Heart left ventricle (tissue), 16 donors: ENCODE measurements at regions not wholly inside any gene's neighbourhood (a gene's known extent, or its start where the extent isn't known, plus 50 kb on each side); places are given as distances from the start of the nearest gene placed in this dataset.

Experiments
- ATAC-seq, 4 donors: fragments of 200-7000 bp; cut with Tn5 transposase; one replicate each; pipeline ENCODE4 v1.9.1; 2020 to 2022; ENCODE audit warnings: moderate library complexity in 4 of 4, mild to moderate bottlenecking in 3 of 4, moderate number of reproducible peaks in 1 of 4
- DNase-seq, 5 donors: peaks; one replicate each; pipeline ENCODE4 v3.0.0-alpha.2; 2020
- H3K27ac ChIP-seq, 12 donors: fragments of 200-600 bp; sonication (generic) in 4 of 12; one replicate each; pipeline versions ENCODE4 v1.5.0 to v1.8.0; 2016 to 2022; ENCODE audit warnings: mild to moderate bottlenecking in 2 of 12
- H3K27me3 ChIP-seq, 9 donors: fragments of 200-600 bp; sonication (generic) in 2 of 9; one replicate each; pipeline versions ENCODE4 v1.5.1 to v1.8.0; 2016 to 2022; ENCODE audit warnings: mild to moderate bottlenecking in 3 of 9
- H3K36me3 ChIP-seq, 9 donors: fragments of 200-600 bp; sonication (generic) in 2 of 9; one replicate each; pipeline versions ENCODE4 v1.5.0 to v1.8.0; 2018 to 2022; ENCODE audit warnings: mild to moderate bottlenecking in 2 of 9
- H3K4me1 ChIP-seq, 12 donors: fragments of 200-600 bp; sonication (generic) in 4 of 12; one replicate each; pipeline versions ENCODE4 v1.5.0 to v1.8.0; 2016 to 2022; ENCODE audit warnings: mild to moderate bottlenecking in 3 of 12
- H3K4me3 ChIP-seq, 12 donors: fragments of 200-600 bp; sonication (generic) in 4 of 12; one replicate each; pipeline versions ENCODE4 v1.5.0 to v1.8.0; 2017 to 2022; ENCODE audit warnings: mild to moderate bottlenecking in 9 of 12, moderate library complexity in 4 of 12
- H3K9me3 ChIP-seq, 12 donors: fragments of 200-600 bp; sonication (generic) in 4 of 12; one replicate each; pipeline versions ENCODE4 v1.5.0 to v1.8.0; 2016 to 2022; ENCODE audit warnings: mild to moderate bottlenecking in 1 of 12
- CTCF ChIP-seq, 12 donors: fragments of 200-600 bp; sonication (generic) in 4 of 12; IDR thresholded peaks; one replicate each; pipeline versions ENCODE4 v1.5.0 to v1.8.0; 2018 to 2022; ENCODE audit warnings: antibody characterized with exemption in 12 of 12, mild to moderate bottlenecking in 5 of 12
- POLR2A ChIP-seq, 2 donors: fragments of 450-650 bp; IDR thresholded peaks; one replicate each; pipeline ENCODE4 v1.6.1; 2017; ENCODE audit warnings: antibody characterized with exemption in 2 of 2, mild to moderate bottlenecking in 2 of 2, moderate library complexity in 2 of 2
- WGBS, 4 donors: extraction: QIAGEN DNeasy Blood & Tissue Kit in 2 of 4; methylation state at CpG; one replicate each; pipeline versions ENCODE4 v1.1.5 to v1.1.7; 2013 to 2018; 5-methylcytosine and 5-hydroxymethylcytosine counted together
- intact Hi-C, 10 donors: fragments of 100-400 bp; cut with DNase I; formaldehyde crosslinking; loops; one replicate each; pipeline versions ENCODE4 v1.11.1 to v1.14.2; 2022
- donor health status: ischemic (EF 13 %, LVEDD 7.1; RV severe dilation, severe dysfunction).
- donor health status: healthy with polysubstance abuse.
- donor health status: DM: no; HTN: yes; CAD: no.
- donor health status: DM: no; HTN: no; CAD: no.
- donor health status: ischemic (EF 25% LVEDD 6.9; RV normal size, moderate dysfunction).
- donor health status: ischemic (EF 25% LVEDD 5.7; RV mildly dilated, moderate dysfunction).
- donor health status: healthy.
- donor health status: DM: yes; HTN: yes; CAD: no.
- donor health status: ischemic (EF 35%, LVEDD 5.7; RV mildly dilated, moderate dysfunction).
- donor health status: nonischemic (EF 11% LVEDD 7.7; RV severe dilation, severe dysfunction).
- donor health status: DM: yes; HTN: yes; CAD: no.
- donor health status: PGD.
- donor health status: ischemic (EF 29% LVEDD 5.4; RV normal size, mild dysfunction).
- donor health status: nonischemic (EF 23%, LVEDD 6.1; RV moderate dilation, normal function).

GRCh38 chr6:165263-165662 lies 127.0 kb upstream of the DUSP22 start:
- Histone ChIP-seq H3K4me1 (no peaks in the 10 kb centered on the region), H3K4me3 (no peak overlapping the region), H3K36me3 (no peaks in the 10 kb centered on the region), H3K9me3 (peaks cover 0 to 3% (median 0%) of the 10 kb centered on the region in 12 donors), H3K27ac (no peak overlapping the region), H3K27me3 (peaks cover 0 to 10% (median 0%) of the 10 kb centered on the region in 9 donors)
- WGBS, 4 donors: 84 to 100% (median 86%) methylated on average over 1 of the region's 1 CpG
- no peak for DNase-seq
- TF ChIP-seq CTCF (IDR thresholded peaks at IDR 0.05) (no peak), POLR2A (IDR thresholded peaks at IDR 0.05) (no peak)
- intact Hi-C loops: no loop called here
- no peak for ATAC-seq

- H3K9me3 ChIP-seq: peaks cover 0 to 3% (median 0%) of the 10 kb centered on the region in 12 donors
- H3K27ac ChIP-seq: no peak overlapping the region
- intact Hi-C loops: no loop called here
- no peak for TF ChIP-seq CTCF (IDR thresholded peaks at IDR 0.05)
- no peak for TF ChIP-seq POLR2A (IDR thresholded peaks at IDR 0.05)
- H3K36me3 ChIP-seq: no peaks in the 10 kb centered on the region
- ATAC-seq: no peak
- DNase-seq: no peak
- peaks cover 0 to 7% (median 0%) of the 10 kb centered on the region in 9 donors for H3K27me3 ChIP-seq
- no peak overlapping the region for H3K4me3 ChIP-seq
- H3K4me1 ChIP-seq: no peaks in the 10 kb centered on the region
Measured at GRCh38 chr6:165906-166305, 126.4 kb upstream of the DUSP22 start.

- Histone ChIP-seq H3K36me3 (no peaks in the 10 kb centered on the region), H3K27me3 (peaks cover 0 to 8% (median 0%) of the 10 kb centered on the region in 9 donors), H3K9me3 (no peaks in the 10 kb centered on the region), H3K4me1 (no peaks in the 10 kb centered on the region), H3K27ac (no peak overlapping the region), H3K4me3 (no peak overlapping the region)
- 27 to 33% (median 29%) methylated on average over 3 of the region's 3 CpGs for WGBS, 4 donors
- DNase-seq (no peak), ATAC-seq (no peak)
- peak; percentile 43 to 72 (median 64) for TF ChIP-seq CTCF (IDR thresholded peaks at IDR 0.05)
- no peak for TF ChIP-seq POLR2A (IDR thresholded peaks at IDR 0.05)
- intact Hi-C loops: no loop called here
Measured at GRCh38 chr6:168865-169455, 123.3 kb upstream of the DUSP22 start.

- Histone ChIP-seq H3K4me1 (no peaks in the 10 kb centered on the region), H3K9me3 (no peaks in the 10 kb centered on the region), H3K27me3 (peaks cover 0 to 14% (median 2%) of the 10 kb centered on the region in 9 donors), H3K36me3 (no peaks in the 10 kb centered on the region), H3K4me3 (no peak overlapping the region), H3K27ac (no peak overlapping the region)
- TF ChIP-seq POLR2A (IDR thresholded peaks at IDR 0.05): no peak
- no peak for TF ChIP-seq CTCF (IDR thresholded peaks at IDR 0.05)
- DNase-seq (no peak), ATAC-seq (no peak)
- intact Hi-C loops: no loop called here
- 83 to 97% (median 89%) methylated on average over 1 of the region's 1 CpG for WGBS, 4 donors
Measured at GRCh38 chr6:174036-174435, 118.3 kb upstream of the DUSP22 start.
